Right hindlimb (tissue), 1 donor: ENCODE measurements at regions not wholly inside any gene's neighbourhood (a gene's known extent, or its start where the extent isn't known, plus 50 kb on each side); places are given as distances from the start of the nearest gene placed in this dataset.
A peak's percentile ranks its signal among the peaks of the same experiment; 100 is the strongest.
"Not testable (repeated sequence)": the region's sequence is repeated elsewhere in the genome, so short reads cannot be mapped to it uniquely, and the experiment has no call there.

Source experiments
- DNase-seq: peaks from one replicate; pipeline ENCODE4 v3.0.0-alpha.2; 2018

GRCh38 chr5:101915554-101915953, 380.5 kb downstream of the SLCO4C1 start:
- no peak for DNase-seq

GRCh38 chr5:101904736-101905135, 391.3 kb downstream of the SLCO4C1 start:
- no peak for DNase-seq

DNA sequence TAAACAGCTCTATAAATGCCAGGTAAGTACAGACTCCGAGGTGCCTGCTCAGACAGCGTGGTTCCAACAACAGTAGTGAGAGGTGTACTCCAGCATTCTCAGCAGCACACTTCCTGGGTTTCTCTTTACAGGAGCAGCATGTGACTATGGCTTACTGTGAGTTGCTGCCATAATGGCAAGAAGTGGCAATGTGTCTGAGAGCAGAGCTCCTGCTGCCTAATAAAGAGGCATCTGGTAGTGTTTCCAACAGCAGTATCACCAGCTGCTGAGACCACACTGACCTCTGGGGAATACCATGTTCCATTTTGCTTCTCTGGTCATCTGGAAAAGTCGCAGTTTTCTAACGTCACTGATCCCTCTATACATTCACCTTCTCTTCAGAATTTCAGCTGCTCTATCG, 398.2 kb downstream of the SLCO4C1 start:
- DNase-seq, result no peak

DNA sequence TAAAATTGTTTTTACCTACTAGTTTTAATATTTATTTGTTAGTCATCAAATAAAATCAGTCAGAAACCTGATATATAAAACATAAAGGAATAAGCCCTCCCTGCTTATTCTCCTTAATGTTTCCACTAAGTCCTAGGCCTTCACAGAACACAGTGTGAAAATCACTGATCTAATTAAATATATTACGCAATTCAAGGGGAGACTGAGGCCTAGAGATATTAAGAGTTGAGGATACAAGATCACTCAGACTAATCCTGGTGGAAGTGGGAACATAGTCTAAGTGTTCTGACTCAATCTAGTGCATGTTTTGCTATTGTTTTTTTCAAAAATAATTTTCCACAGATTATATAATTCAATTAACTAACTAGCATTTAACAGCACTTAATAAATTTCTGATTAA, 401.1 kb downstream of the SLCO4C1 start:
- no peak for DNase-seq

DNA sequence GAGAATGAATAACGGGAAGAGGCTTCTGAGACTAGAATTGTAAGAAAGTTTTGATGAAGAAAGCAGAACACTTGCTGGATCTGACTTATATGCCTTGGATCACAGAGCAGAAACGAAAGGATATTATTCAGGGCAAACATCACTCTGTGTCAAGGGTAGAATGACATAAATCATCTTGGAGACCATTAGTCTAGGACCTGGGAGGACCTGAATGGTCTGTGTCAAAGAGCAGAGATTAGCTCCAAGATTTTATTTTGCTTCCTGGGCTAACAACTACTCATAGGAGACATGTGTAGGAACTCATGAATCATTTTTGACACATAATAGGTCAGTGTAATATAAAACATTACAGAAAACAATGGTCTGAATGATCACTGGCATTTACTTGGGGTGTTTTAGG, 417.9 kb downstream of the SLCO4C1 start:
- no peak for DNase-seq

DNA sequence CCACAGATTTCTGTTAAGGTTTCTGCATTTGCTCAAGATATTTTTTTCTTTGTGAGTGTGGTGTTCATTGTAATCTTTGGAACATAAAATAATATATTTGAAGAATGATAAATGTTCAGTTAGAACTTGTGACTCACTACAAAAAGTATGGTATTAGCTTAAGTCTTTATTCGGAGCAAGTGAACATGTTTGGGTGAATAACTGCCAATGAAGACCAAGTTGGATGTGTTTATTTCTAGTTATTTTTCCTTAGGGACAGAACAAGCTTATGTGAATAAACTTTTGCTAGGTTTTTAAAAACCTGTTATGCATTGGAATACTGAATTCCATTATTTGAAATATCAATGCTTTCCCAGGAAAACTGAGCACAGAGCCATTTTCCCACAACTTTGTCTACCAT, 418.6 kb downstream of the SLCO4C1 start:
- no peak for DNase-seq

DNA sequence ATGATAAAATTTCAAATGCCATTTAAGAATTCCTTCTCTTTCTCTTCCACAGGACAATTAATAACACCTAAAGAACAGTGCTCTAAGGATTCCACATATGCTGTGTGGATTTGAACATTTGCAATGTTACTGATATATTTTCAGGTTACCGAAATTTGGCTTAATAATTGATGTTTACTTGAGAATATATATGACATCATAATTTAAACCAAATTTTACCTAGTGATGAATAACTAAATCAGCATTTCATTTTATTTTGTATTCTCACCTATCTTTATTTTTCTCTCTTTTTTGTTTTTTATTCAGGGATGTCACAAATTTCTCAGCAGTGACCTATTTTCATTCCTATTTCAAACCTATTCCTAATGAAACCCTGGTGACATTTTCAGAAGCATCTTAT, 429.6 kb downstream of the SLCO4C1 start:
- DNase-seq, result no peak

GRCh38 chr5:101860563-101860962, 435.5 kb downstream of the SLCO4C1 start:
- DNase-seq, result no peak

- DNase-seq, result no peak
Observed at GRCh38 chr5:101860145-101860544, 435.9 kb downstream of the SLCO4C1 start.

DNA sequence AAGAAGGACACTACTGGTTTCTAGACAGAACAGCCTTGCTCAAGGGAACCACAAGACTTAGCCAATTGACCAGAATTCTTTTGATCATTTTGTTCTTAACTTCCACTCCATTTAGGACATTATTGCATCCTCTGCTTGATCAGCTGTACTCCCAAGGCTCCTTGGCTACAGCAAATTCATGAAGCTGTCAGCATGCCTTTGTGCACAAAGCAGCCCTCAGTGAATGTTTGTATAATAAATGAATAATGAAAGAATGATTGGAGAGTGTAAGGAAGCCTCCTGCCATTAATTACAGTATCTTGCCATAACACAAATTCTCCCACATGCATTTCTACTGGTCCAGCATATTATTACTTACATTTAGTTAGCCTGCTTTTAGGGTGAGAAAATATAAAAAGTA, 449.6 kb downstream of the SLCO4C1 start:
- DNase-seq, result no peak

DNA sequence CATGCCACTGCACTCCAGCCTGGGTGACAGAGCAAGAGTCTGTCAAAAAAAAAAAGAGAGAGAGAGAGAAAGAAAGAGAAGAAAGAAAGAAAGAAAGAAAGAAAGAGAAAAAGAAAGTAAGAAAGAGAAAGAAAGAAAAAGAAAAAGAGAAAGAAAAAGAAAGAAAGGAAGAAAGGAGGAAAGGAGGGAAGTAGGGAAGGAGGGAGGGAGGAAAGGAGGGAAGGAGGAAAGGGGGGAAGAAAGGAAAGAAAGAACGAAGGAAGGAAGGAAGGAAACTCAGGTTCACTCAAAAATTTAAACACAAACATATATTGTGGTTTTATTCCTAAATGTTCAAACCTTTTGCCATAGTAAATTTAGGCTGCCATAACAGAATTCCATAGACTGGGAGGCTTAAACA, 453.0 kb downstream of the SLCO4C1 start:
- no peak for DNase-seq

GRCh38 chr5:101838435-101838834, 457.6 kb downstream of the SLCO4C1 start:
- peak; percentile 22 for DNase-seq

DNA sequence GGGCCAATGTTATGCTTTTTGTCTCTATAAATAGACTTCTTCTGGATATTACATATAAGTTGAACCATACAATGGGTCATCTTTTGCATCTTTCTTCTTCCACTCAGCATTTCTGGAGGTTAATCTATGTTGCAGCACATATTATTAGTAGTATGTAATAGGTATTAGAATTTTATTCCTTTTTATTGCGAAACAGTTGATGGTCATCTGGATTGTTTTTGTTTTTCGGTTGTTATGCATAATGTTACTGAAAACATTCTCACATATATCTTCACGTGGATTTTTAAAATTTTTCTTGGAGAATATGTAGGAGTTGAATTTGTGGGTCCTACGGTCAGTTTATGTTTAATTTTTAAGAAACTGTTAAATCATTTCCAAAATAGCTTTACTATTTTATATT, 466.8 kb downstream of the SLCO4C1 start:
- DNase-seq, result no peak

GRCh38 chr5:101811466-101811865, 484.6 kb downstream of the SLCO4C1 start:
- no peak for DNase-seq

GRCh38 chr5:101806410-101806809, 489.7 kb downstream of the SLCO4C1 start:
- no peak for DNase-seq

GRCh38 chr5:101796427-101796826, 499.7 kb downstream of the SLCO4C1 start:
- DNase-seq, result no peak

DNA sequence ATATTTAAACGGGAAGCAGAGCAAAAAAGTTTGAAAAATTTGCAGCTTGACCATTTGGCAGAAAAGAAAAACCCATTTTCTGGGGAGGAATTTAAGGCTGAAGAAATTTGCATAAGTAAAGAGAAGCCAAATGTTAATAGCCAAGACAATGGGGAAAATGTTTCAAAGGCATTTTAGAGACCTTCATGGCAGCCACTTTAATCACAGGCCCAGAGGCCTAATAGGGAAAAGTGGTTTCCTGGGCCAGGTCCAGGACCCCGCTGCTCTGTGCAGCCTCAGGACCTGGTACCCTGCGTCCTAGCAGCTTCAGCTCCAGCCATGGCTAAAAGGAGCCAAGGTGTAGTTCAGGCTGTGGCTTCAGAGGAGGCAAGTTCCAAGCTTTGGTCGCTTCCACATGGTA, 507.3 kb downstream of the SLCO4C1 start:
- DNase-seq, result no peak

DNA sequence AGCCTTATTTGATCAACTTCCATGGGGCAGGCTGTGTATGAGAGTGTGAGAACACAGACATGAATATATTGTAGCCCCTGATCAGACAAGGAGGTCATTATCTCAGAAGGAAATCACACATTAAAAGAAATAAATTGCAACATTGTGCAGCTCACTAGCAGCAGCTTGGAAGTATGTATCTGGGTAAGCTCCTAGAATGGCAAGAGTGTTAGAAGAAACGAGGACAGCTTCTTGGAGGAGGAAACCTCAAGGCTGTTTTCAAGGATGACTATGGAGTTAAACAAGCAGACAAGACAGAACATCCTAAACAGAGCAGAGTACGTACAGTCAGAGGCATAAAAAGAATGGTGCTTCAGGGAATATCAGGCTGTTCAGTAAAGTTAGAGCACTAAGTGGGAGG, 511.0 kb downstream of the SLCO4C1 start:
- no peak for DNase-seq

DNA sequence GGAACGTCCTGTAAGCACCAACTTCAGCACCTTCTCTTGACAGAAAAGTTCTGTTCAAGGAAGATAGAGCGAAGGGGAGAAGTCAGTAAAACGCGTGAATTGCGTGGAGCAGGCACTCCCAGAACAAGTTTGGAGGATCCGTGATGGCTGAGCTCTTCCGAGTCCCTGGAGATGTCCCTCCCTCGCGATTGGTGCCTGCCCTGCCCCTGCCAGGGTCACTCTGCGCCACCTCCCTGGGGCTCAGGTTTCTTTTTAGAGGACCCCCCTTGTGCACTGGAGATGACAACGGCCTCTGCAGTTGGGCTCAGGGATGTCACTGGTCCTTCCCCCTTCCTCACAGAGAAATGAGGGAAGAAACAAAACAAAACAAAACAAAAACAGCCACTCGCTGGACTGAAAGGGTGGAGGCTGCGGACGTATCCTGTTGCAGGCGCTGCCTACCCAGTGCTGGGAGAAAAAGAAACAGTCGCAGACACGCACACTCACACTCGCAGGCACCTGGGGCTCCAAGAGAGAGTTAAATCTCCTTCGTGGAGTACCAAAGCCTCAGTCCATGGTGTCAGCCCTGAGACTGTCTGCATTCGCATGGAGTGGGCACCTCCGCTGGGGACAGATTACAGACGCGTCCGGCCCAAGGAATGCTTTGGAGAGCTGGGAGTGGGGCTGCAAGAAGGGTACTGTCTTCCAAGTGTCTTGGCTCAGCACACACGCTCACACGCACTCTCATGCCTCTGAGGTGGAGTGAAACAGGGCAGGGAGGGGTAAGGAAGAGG, 512.7 kb downstream of the SLCO4C1 start:
- DNase-seq, result no peak

- DNase-seq, result no peak
Observed at GRCh38 chr5:101782352-101783103, 513.6 kb downstream of the SLCO4C1 start.

DNA sequence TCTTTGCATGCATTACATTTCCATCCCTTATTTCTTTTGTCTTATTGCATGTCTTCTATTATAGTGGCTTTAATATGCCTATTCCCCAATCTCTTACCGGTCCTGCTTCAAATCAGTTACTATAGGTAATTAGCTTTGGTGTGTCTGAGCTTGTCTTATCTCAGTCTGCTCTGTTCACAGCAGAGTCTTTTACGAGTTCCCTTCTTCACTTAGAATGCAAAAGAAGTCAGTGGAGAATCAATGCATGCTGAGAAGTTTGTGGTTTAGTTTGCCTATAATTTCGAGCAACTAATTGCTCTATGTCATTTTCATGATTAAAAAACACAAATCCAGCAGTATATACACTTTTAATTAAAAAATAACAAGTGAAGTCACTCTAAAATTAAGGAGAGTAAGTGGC, 545.0 kb downstream of the SLCO4C1 start:
- DNase-seq, result no peak

GRCh38 chr5:101743000-101743399, 553.1 kb downstream of the SLCO4C1 start:
- not testable (repeated sequence) for DNase-seq

- DNase-seq, result no peak
Observed at GRCh38 chr5:101728933-101729332, 567.2 kb downstream of the SLCO4C1 start.

DNA sequence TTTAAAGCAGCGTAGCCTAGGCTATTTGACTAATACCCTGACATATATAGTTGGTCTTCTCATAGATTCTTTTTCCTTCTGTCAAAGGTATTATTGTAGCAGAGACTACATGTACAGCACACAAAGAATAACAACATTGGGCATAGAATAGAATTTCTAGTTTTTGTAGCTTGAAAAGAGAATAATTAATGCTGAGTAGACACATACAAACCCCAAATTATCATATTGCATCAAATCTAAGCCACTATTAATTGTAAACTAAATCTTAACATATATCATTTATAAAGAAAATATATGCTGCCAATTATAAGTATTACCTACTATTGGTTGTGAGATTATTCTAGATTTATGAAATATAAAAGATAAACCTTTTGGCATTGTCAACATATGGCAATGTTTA, 574.5 kb downstream of the SLCO4C1 start:
- no peak for DNase-seq

DNA sequence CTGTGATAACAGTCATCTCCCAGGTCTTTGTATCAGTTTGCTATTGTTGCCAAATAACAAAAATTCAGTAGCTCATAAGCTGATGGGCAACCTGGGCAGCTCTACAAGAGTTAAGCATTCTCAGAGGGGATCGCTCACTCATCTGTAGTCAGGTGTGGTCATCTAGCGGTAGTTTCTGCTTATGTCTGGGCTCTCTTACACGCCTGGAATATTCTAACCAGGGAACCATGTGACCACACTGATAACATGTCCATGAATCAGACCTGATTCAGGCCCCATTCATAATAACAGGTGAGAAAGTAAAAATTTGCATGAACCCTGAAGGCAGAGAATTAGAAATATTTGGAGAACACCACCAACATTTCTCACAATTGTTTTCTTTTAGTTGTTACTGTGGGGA, 576.1 kb downstream of the SLCO4C1 start:
- no peak for DNase-seq
